IgD-negative memory B cell (primary cell): ENCODE measurements at regions not wholly inside any gene's neighbourhood (a gene's known extent, or its start where the extent isn't known, plus 50 kb on each side); places are given as distances from the start of the nearest gene placed in this dataset.
A peak's percentile ranks its signal among the peaks of the same experiment; 100 is the strongest.

Source experiments
- H3K27ac Mint-ChIP-seq, 3 donors: one replicate each; pipeline ENCODE4 v1.8.0; 2020 to 2022; ENCODE audit warnings: mild to moderate bottlenecking in 3 of 3, mixed read lengths in 3 of 3, moderate library complexity in 1 of 3
- H3K27me3 Mint-ChIP-seq: one replicate; pipeline ENCODE4 v1.8.0; 2021; ENCODE audit warnings: mixed read lengths
- H3K36me3 Mint-ChIP-seq: one replicate; pipeline ENCODE4 v1.8.0; 2020; ENCODE audit warnings: mild to moderate bottlenecking, mixed read lengths
- H3K4me1 Mint-ChIP-seq, 3 donors: one replicate each; pipeline ENCODE4 v1.8.0; 2020 to 2022; ENCODE audit warnings: mixed read lengths in 3 of 3, mild to moderate bottlenecking in 1 of 3
- H3K4me3 Mint-ChIP-seq, 4 donors: one replicate each; pipeline ENCODE4 v1.8.0; 2020 to 2022; ENCODE audit warnings: mild to moderate bottlenecking in 4 of 4, mixed read lengths in 4 of 4, moderate library complexity in 3 of 4
- H3K9me3 Mint-ChIP-seq, 3 donors: one replicate each; pipeline ENCODE4 v1.8.0; 2020 to 2021; ENCODE audit warnings: mixed read lengths in 3 of 3, mild to moderate bottlenecking in 1 of 3

DNA sequence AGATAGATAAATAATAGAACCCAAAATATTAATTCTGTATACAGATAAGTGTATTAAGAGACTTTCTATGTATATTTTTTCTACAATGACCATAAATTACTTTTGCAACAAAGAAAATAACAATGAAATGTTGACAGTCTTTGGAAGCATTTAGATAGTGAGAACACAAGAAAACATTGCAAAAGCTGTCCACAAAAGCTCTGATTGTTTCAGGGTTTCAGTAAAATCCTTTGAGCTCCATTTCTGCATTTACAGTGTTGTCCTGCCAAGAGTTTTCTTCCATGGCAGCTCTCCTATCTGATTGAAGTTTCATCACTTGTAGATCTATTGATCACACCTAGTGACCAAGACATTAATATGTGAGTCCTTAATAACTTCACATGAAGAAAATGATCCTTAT lies 321.8 kb downstream of the GPR37 start:
- Mint-ChIP-seq H3K36me3 (no peaks in the 10 kb centered on the region), H3K4me3 (no peak overlapping the region), H3K27ac (no peak overlapping the region), H3K9me3 (peaks cover 0 to 1% (median 0%) of the 10 kb centered on the region in 3 donors), H3K4me1 (no peaks in the 10 kb centered on the region), H3K27me3 (no peaks in the 10 kb centered on the region)

GRCh38 chr7:124440081-124440480 lies 325.5 kb downstream of the GPR37 start:
- Mint-ChIP-seq H3K27me3 (no peaks in the 10 kb centered on the region), H3K9me3 (peaks cover 1 to 7% (median 3%) of the 10 kb centered on the region in 3 donors), H3K36me3 (no peaks in the 10 kb centered on the region), H3K27ac (no peak overlapping the region), H3K4me3 (no peak overlapping the region), H3K4me1 (no peaks in the 10 kb centered on the region)

- Mint-ChIP-seq H3K4me3 (no peak overlapping the region), H3K4me1 (no peaks in the 10 kb centered on the region), H3K27ac (no peak overlapping the region), H3K27me3 (no peaks in the 10 kb centered on the region), H3K9me3 (peaks cover 0 to 2% (median 0%) of the 10 kb centered on the region in 3 donors), H3K36me3 (no peaks in the 10 kb centered on the region)
Observed at GRCh38 chr7:124432009-124432578, 333.5 kb downstream of the GPR37 start.

DNA sequence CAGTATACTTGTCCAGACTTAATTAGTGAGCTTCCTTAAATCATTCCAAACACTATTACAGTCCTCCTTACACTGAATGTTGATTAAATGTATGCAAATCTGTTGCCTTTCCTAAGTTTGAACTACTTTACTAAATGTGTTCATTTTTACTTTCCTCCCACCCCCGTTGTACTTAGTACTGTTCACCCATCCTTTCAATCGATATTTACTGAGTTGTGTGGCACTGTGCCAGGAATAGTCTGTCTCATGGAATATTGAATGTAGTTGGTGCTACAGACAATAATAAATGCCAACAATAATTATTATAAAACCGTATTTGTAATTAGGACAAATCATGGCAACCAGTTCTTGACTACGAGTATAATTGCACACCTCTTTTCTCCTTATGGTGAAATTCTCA lies 335.7 kb downstream of the GPR37 start:
- Mint-ChIP-seq H3K36me3 (no peaks in the 10 kb centered on the region), H3K27ac (no peak overlapping the region), H3K27me3 (no peaks in the 10 kb centered on the region), H3K4me3 (no peak overlapping the region), H3K4me1 (no peaks in the 10 kb centered on the region), H3K9me3 (no peaks in the 10 kb centered on the region)

- Mint-ChIP-seq H3K36me3 (no peaks in the 10 kb centered on the region), H3K4me1 (no peaks in the 10 kb centered on the region)
Observed at GRCh38 chr7:124428781-124429180, 336.8 kb downstream of the GPR37 start.

GRCh38 chr7:124426621-124427020 lies 339.0 kb downstream of the GPR37 start:
- no peaks in the 10 kb centered on the region for H3K36me3 Mint-ChIP-seq
- no peak overlapping the region for H3K27ac Mint-ChIP-seq
- H3K4me1 Mint-ChIP-seq: no peaks in the 10 kb centered on the region
- H3K9me3 Mint-ChIP-seq: no peaks in the 10 kb centered on the region
- no peaks in the 10 kb centered on the region for H3K27me3 Mint-ChIP-seq
- no peak overlapping the region for H3K4me3 Mint-ChIP-seq

More at GRCh38 chr7:124428781-124429180, 336.8 kb downstream of the GPR37 start:
- Mint-ChIP-seq H3K9me3 (no peaks in the 10 kb centered on the region), H3K27ac (no peak overlapping the region), H3K4me3 (no peak overlapping the region), H3K27me3 (no peaks in the 10 kb centered on the region)

- Mint-ChIP-seq H3K27me3 (no peaks in the 10 kb centered on the region), H3K4me3 (peak overlapping the region in 1 of 4 donors; percentile 5), H3K27ac (no peak overlapping the region), H3K4me1 (no peaks in the 10 kb centered on the region), H3K36me3 (no peaks in the 10 kb centered on the region), H3K9me3 (no peaks in the 10 kb centered on the region)
Observed at GRCh38 chr7:124423863-124424262, 341.7 kb downstream of the GPR37 start.

DNA sequence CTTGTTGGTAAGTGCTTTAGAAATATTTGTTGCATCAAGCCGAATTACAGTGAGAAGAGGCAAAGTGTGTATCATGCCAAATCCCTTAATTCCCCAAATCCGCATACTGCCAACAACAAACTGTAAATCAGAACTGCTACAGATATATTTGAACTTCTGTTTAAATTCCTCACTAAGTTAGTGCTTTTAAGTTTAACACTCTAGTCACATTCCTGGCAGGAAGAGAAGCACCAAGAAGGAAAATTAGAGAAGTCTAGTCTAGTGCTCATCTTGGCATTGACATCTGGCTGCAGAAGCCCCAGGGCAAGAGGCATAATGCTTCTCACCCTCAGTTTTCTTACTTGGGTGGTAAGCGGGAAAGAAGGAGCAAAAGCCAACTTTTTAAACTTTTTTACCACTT lies 343.5 kb downstream of the GPR37 start:
- H3K4me3 Mint-ChIP-seq: peak overlapping the region in 1 of 4 donors; percentile 63
- no peaks in the 10 kb centered on the region for H3K4me1 Mint-ChIP-seq
- no peaks in the 10 kb centered on the region for H3K27me3 Mint-ChIP-seq
- H3K27ac Mint-ChIP-seq: no peak overlapping the region
- H3K36me3 Mint-ChIP-seq: no peaks in the 10 kb centered on the region
- H3K9me3 Mint-ChIP-seq: no peaks in the 10 kb centered on the region

GRCh38 chr7:124420367-124420766 lies 345.2 kb downstream of the GPR37 start:
- H3K36me3 Mint-ChIP-seq: no peaks in the 10 kb centered on the region
- H3K4me3 Mint-ChIP-seq: no peak overlapping the region
- H3K4me1 Mint-ChIP-seq: no peaks in the 10 kb centered on the region
- no peak overlapping the region for H3K27ac Mint-ChIP-seq
- H3K27me3 Mint-ChIP-seq: no peaks in the 10 kb centered on the region
- peaks cover 0 to 3% (median 0%) of the 10 kb centered on the region in 3 donors for H3K9me3 Mint-ChIP-seq

DNA sequence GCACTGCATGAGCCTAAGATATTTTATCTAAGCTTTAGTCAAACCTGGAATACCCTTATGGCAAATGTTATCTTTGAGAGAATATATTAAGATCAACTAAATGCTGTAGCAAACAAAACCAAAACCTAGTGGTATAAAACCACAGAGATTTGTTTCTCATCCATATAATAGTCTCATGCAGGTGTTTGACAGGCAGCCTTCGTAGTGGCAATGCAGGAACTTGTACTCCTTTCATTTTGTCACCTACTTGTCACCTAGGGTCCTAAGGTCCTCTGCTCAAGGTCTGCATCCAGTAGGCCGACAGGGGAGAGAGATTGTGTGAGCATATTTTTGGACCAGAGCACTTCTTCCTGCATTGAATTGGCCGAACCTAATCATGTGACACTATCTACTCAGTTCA lies 352.6 kb downstream of the GPR37 start:
- Mint-ChIP-seq H3K9me3 (peaks cover 0 to 3% (median 0%) of the 10 kb centered on the region in 3 donors), H3K4me3 (no peak overlapping the region), H3K27me3 (no peaks in the 10 kb centered on the region)

DNA sequence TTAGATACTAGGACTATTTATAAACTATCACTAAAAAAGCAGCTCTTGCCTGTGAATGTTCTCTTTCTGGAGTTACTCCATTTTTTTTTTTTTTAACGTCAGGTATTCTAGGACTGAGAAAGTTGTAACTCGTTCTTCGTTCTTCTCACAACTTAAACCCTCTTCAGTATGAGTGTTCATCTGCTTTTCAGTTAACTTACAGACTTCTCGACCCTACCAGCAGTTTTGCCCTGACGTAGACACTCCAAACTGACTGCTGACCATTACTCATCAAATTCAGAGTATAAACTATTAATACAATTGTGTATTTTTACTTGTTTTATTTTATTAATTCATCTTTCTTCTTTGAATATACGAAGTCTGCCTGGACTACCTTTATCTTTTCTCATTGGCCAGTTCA lies 353.1 kb downstream of the GPR37 start:
- Mint-ChIP-seq H3K4me1 (peaks cover 0 to 4% (median 0%) of the 10 kb centered on the region in 3 donors), H3K9me3 (peaks cover 0 to 3% (median 0%) of the 10 kb centered on the region in 3 donors), H3K27ac (no peak overlapping the region), H3K27me3 (no peaks in the 10 kb centered on the region), H3K36me3 (no peaks in the 10 kb centered on the region), H3K4me3 (no peak overlapping the region)

More for the DNA sequence above, 352.6 kb downstream of the GPR37 start:
- Mint-ChIP-seq H3K4me1 (peaks cover 0 to 4% (median 0%) of the 10 kb centered on the region in 3 donors), H3K27ac (no peak overlapping the region), H3K36me3 (no peaks in the 10 kb centered on the region)

- H3K9me3 Mint-ChIP-seq: peaks cover 0 to 2% (median under 1%) of the 10 kb centered on the region in 3 donors
- H3K4me1 Mint-ChIP-seq: peaks cover 0 to 4% (median 0%) of the 10 kb centered on the region in 3 donors
- no peaks in the 10 kb centered on the region for H3K36me3 Mint-ChIP-seq
- H3K27me3 Mint-ChIP-seq: no peaks in the 10 kb centered on the region
- H3K27ac Mint-ChIP-seq: no peak overlapping the region
- H3K4me3 Mint-ChIP-seq: no peak overlapping the region
Observed at GRCh38 chr7:124411796-124412195, 353.8 kb downstream of the GPR37 start.

DNA sequence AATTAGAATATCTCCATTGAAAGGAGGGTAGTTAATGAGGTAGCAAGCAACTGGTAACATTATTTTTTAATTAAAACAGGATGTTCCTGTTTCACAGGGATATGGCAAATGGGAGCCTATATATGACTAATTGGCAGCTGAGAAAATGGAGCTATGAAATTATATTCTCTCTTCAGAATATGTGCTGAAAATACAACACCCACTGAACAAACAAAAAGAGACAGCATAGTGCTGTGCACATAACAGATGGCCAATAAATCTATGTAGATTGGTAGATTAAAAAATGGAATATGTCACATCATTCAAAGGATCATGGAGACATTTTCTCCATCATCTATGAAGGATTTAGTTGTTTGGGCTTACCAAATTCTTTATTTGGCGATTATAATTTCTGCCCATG lies 362.0 kb downstream of the GPR37 start:
- H3K36me3 Mint-ChIP-seq: no peaks in the 10 kb centered on the region
- H3K9me3 Mint-ChIP-seq: peaks cover 0 to 6% (median 4%) of the 10 kb centered on the region in 3 donors

GRCh38 chr7:124403112-124403511 lies 362.5 kb downstream of the GPR37 start:
- H3K9me3 Mint-ChIP-seq: peaks cover 0 to 6% (median 4%) of the 10 kb centered on the region in 3 donors
- no peak overlapping the region for H3K4me3 Mint-ChIP-seq
- no peaks in the 10 kb centered on the region for H3K27me3 Mint-ChIP-seq
- H3K27ac Mint-ChIP-seq: no peak overlapping the region
- H3K4me1 Mint-ChIP-seq: no peaks in the 10 kb centered on the region
- no peaks in the 10 kb centered on the region for H3K36me3 Mint-ChIP-seq

More for the DNA sequence above, 362.0 kb downstream of the GPR37 start:
- Mint-ChIP-seq H3K27ac (no peak overlapping the region), H3K4me3 (no peak overlapping the region), H3K27me3 (no peaks in the 10 kb centered on the region), H3K4me1 (no peaks in the 10 kb centered on the region)

- Mint-ChIP-seq H3K27ac (no peak overlapping the region), H3K9me3 (peaks cover 4 to 11% (median 10%) of the 10 kb centered on the region in 3 donors), H3K36me3 (no peaks in the 10 kb centered on the region), H3K4me1 (peaks cover 0 to 5% (median 0%) of the 10 kb centered on the region in 3 donors), H3K4me3 (no peak overlapping the region), H3K27me3 (no peaks in the 10 kb centered on the region)
Observed at GRCh38 chr7:124399941-124400340, 365.7 kb downstream of the GPR37 start.

DNA sequence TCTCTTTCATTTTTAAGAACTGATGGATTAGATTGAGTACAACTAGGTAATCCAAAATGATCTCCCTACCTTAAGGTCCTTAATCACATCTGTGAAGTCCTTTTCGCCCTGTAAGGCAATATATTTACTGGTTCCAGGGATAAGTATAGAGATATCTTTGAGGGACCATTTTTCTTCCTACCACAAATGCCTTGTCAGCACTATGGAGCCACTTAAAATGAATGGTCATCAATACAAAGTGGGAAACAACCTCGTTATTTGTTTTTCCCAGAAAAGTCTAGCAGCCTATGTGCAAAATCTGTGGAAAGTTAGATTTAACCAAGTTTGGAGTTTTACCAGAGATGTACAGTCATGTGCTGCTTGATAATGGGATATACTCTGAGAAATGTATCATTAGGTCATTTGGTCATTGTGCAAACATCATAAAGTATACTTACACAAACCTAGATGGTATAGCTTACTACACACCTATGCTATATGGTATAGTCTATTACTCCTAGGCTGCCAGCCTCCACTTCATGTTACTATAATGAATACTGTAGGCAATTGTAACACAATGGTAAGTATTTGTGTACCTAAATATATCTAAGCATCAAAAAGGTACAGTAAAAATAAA lies 366.2 kb upstream of the TMEM229A start:
- no peak overlapping the region for H3K4me3 Mint-ChIP-seq

More for the DNA sequence above, 366.2 kb upstream of the TMEM229A start:
- no peaks in the 10 kb centered on the region for H3K27me3 Mint-ChIP-seq
- peaks cover 0 to 5% (median 0%) of the 10 kb centered on the region in 3 donors for H3K4me1 Mint-ChIP-seq
- H3K36me3 Mint-ChIP-seq: no peaks in the 10 kb centered on the region
- H3K27ac Mint-ChIP-seq: no peak overlapping the region
- H3K9me3 Mint-ChIP-seq: peaks cover 4 to 11% (median 10%) of the 10 kb centered on the region in 3 donors
